ENCODE measurements at regions not wholly inside any gene's neighbourhood (a gene's known extent, or its start where the extent isn't known, plus 50 kb on each side); places are given as distances from the start of the nearest gene placed in this dataset.
"Not testable (repeated sequence)": the region's sequence is repeated elsewhere in the genome, so short reads cannot be mapped to it uniquely, and the experiment has no call there.

- not testable (repeated sequence) for TF ChIP-seq CTCF (conservative IDR thresholded peaks at IDR 0.05; ENCODE audit: low read depth, low read length); EZH2 (IDR thresholded peaks at IDR 0.05; ENCODE audit: borderline replicate concordance, low read depth, low read length, poor library complexity, severe bottlenecking)
Observed at GRCh38 chr14:105598040-105598763, 71.8 kb downstream of the TMEM121 start.
